ENCODE measurements at regions not wholly inside any gene's neighbourhood (a gene's known extent, or its start where the extent isn't known, plus 50 kb on each side); places are given as distances from the start of the nearest gene placed in this dataset.

DNA sequence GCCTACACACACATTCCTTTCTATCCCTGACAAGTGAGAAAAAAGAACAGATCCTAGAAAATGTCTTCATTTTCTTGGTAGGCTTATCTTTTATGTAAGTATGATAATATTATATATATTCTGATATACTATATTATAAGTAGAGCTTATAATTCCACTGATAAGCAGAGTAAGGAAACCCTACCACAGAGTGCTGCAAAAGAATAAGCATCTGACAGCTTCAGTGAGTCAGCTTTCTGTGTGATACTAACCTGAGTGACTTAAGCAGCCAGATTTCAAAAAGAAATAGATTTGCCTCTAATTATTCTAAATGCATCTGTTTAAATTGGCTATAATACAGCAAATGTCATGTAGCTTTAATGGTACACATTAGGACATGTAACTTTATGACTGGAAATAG lies 656.0 kb downstream of the MCTP2 start:
- Histone ChIP-seq H3K36me3 (ENCODE audit: control insufficient read depth, low read length) (no peaks in the 10 kb centered on the region), H3K4me2 (ENCODE audit: low read length) (no peak overlapping the region), H3K27ac (ENCODE audit: low read depth, low read length) (no peak overlapping the region), H4K20me1 (ENCODE audit: control insufficient read depth, insufficient read depth, low read depth, low read length) (no peaks in the 10 kb centered on the region), H3K9me3 (ENCODE audit: control insufficient read depth, insufficient read depth, low read length) (no peaks in the 10 kb centered on the region), H3K9me2 (replicated peaks; ENCODE audit: control insufficient read depth, low read length) (no peaks in the 10 kb centered on the region), H3K4me1 (ENCODE audit: control insufficient read depth, low read length) (no peaks in the 10 kb centered on the region), H3K27me3 (ENCODE audit: control insufficient read depth, low read length) (no peaks in the 10 kb centered on the region), H3K4me3 (ENCODE audit: low read length) (no peak overlapping the region), H3K79me2 (ENCODE audit: control insufficient read depth, low read length) (no peaks in the 10 kb centered on the region), H3F3A (ENCODE audit: control insufficient read depth, insufficient read depth) (no peaks in the 10 kb centered on the region)
- TF ChIP-seq, protein P1, sequence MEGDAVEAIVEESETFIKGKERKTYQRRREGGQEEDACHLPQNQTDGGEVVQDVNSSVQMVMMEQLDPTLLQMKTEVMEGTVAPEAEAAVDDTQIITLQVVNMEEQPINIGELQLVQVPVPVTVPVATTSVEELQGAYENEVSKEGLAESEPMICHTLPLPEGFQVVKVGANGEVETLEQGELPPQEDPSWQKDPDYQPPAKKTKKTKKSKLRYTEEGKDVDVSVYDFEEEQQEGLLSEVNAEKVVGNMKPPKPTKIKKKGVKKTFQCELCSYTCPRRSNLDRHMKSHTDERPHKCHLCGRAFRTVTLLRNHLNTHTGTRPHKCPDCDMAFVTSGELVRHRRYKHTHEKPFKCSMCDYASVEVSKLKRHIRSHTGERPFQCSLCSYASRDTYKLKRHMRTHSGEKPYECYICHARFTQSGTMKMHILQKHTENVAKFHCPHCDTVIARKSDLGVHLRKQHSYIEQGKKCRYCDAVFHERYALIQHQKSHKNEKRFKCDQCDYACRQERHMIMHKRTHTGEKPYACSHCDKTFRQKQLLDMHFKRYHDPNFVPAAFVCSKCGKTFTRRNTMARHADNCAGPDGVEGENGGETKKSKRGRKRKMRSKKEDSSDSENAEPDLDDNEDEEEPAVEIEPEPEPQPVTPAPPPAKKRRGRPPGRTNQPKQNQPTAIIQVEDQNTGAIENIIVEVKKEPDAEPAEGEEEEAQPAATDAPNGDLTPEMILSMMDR (IDR thresholded peaks at IDR 0.05; ENCODE audit: low read depth, low read length, poor library complexity, severe bottlenecking), result no peak
- TF ChIP-seq EZH2phosphoT487 (IDR thresholded peaks at IDR 0.05; ENCODE audit: borderline replicate concordance, low read length), result no peak

DNA sequence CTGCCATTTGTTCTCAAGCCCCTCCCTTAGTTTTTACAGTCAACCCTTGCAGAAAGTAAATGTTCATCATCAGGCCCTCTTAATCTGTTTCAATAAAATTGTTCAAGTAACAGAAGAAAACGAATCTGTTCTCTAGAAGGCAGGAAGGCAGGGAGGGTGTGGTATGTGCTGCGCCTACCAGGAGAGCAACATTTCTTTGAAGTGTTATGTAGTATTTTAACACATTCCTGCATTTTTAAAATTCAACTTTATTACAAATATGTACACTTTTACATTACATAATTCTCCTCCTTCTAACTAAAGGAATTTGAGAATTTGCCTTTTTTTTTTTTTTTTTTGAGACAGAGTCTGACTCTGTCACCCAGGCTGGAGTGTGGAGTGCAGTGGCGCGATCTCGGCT lies 657.8 kb downstream of the MCTP2 start:
- H3K36me3 ChIP-seq (ENCODE audit: control insufficient read depth, low read length), result no peaks in the 10 kb centered on the region
- TF ChIP-seq EZH2phosphoT487 (IDR thresholded peaks at IDR 0.05; ENCODE audit: borderline replicate concordance, low read length), result no peak
- TF ChIP-seq, protein P1 (IDR thresholded peaks at IDR 0.05; ENCODE audit: low read depth, low read length, poor library complexity, severe bottlenecking), result no peak
- H3K27ac ChIP-seq (ENCODE audit: low read depth, low read length), result no peak overlapping the region
- H3K4me3 ChIP-seq (ENCODE audit: low read length), result no peak overlapping the region
- no peaks in the 10 kb centered on the region for H3K9me3 ChIP-seq (ENCODE audit: control insufficient read depth, insufficient read depth, low read length)
- no peaks in the 10 kb centered on the region for H3K27me3 ChIP-seq (ENCODE audit: control insufficient read depth, low read length)
- no peaks in the 10 kb centered on the region for H3K4me1 ChIP-seq (ENCODE audit: control insufficient read depth, low read length)
- H3K9me2 ChIP-seq (replicated peaks; ENCODE audit: control insufficient read depth, low read length), result no peaks in the 10 kb centered on the region
- no peak overlapping the region for H3K4me2 ChIP-seq (ENCODE audit: low read length)
- H3F3A ChIP-seq (ENCODE audit: control insufficient read depth, insufficient read depth), result no peaks in the 10 kb centered on the region
- no peaks in the 10 kb centered on the region for H3K79me2 ChIP-seq (ENCODE audit: control insufficient read depth, low read length)
- no peaks in the 10 kb centered on the region for H4K20me1 ChIP-seq (ENCODE audit: control insufficient read depth, insufficient read depth, low read depth, low read length)

DNA sequence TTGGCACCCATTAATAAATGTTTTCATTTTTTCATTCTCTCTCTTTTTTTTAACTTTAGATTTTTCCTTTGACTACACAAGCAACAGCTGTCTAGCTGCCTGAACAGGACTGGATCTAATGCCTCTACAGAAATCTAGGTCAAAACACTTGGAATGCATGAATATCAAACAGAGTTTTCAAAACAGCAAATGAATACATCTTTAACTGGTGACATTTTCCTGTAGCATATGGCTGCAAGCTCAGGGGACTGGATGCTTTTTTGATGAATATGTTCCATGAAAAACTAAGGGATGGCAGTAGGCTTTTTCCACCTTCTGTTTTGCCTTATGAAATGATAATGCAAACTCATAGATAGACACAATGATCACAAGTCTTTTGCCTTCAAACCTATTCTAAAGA lies 661.7 kb downstream of the MCTP2 start:
- Histone ChIP-seq H3K4me3 (ENCODE audit: low read length) (no peak overlapping the region), H3K4me1 (ENCODE audit: control insufficient read depth, low read length) (no peaks in the 10 kb centered on the region), H3K79me2 (ENCODE audit: control insufficient read depth, low read length) (no peaks in the 10 kb centered on the region), H3K27me3 (ENCODE audit: control insufficient read depth, low read length) (no peaks in the 10 kb centered on the region), H3F3A (ENCODE audit: control insufficient read depth, insufficient read depth) (no peaks in the 10 kb centered on the region), H4K20me1 (ENCODE audit: control insufficient read depth, insufficient read depth, low read depth, low read length) (no peaks in the 10 kb centered on the region), H3K9me2 (replicated peaks; ENCODE audit: control insufficient read depth, low read length) (no peaks in the 10 kb centered on the region), H3K36me3 (ENCODE audit: control insufficient read depth, low read length) (no peaks in the 10 kb centered on the region), H3K27ac (ENCODE audit: low read depth, low read length) (no peak overlapping the region), H3K4me2 (ENCODE audit: low read length) (no peak overlapping the region), H3K9me3 (ENCODE audit: control insufficient read depth, insufficient read depth, low read length) (no peaks in the 10 kb centered on the region)
- TF ChIP-seq EZH2phosphoT487 (IDR thresholded peaks at IDR 0.05; ENCODE audit: borderline replicate concordance, low read length), result no peak
- TF ChIP-seq, protein P1 (IDR thresholded peaks at IDR 0.05; ENCODE audit: low read depth, low read length, poor library complexity, severe bottlenecking), result no peak

DNA sequence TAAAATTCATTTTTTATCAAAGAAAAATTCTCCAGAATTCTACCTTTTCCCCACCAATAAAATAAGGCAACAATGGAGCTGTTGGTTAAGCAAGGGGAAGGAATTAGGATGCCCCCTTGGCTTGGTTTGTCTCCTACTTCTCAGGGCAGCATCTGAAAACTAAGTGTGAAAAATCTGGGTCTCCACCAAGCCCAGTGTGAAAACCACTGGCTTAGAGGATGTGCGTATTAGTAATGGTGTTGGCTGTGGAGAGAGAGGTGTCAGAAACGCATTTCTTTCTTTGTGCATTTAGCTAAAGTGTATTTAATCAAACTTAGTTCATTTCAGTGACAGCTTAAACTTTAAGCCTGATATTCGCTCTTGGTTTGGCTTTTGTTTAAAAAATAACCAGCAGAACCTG lies 662.7 kb downstream of the MCTP2 start:
- H4K20me1 ChIP-seq (ENCODE audit: control insufficient read depth, insufficient read depth, low read depth, low read length), result no peaks in the 10 kb centered on the region
- H3K9me3 ChIP-seq (ENCODE audit: control insufficient read depth, insufficient read depth, low read length), result no peaks in the 10 kb centered on the region
- H3K4me1 ChIP-seq (ENCODE audit: control insufficient read depth, low read length), result no peaks in the 10 kb centered on the region
- H3K79me2 ChIP-seq (ENCODE audit: control insufficient read depth, low read length), result no peaks in the 10 kb centered on the region
- H3K36me3 ChIP-seq (ENCODE audit: control insufficient read depth, low read length), result no peaks in the 10 kb centered on the region
- H3K9me2 ChIP-seq (replicated peaks; ENCODE audit: control insufficient read depth, low read length), result no peaks in the 10 kb centered on the region
- H3K27me3 ChIP-seq (ENCODE audit: control insufficient read depth, low read length), result no peaks in the 10 kb centered on the region
- TF ChIP-seq, protein P1 (IDR thresholded peaks at IDR 0.05; ENCODE audit: low read depth, low read length, poor library complexity, severe bottlenecking), result no peak
- no peak for TF ChIP-seq EZH2phosphoT487 (IDR thresholded peaks at IDR 0.05; ENCODE audit: borderline replicate concordance, low read length)
- H3K4me2 ChIP-seq (ENCODE audit: low read length), result no peak overlapping the region
- no peaks in the 10 kb centered on the region for H3F3A ChIP-seq (ENCODE audit: control insufficient read depth, insufficient read depth)
- no peak overlapping the region for H3K27ac ChIP-seq (ENCODE audit: low read depth, low read length)
- no peak overlapping the region for H3K4me3 ChIP-seq (ENCODE audit: low read length)

Data from DOHH2 (cell line).